NCI-H524 (cell line): ENCODE measurements at regions not wholly inside any gene's neighbourhood (a gene's known extent, or its start where the extent isn't known, plus 50 kb on each side); places are given as distances from the start of the nearest gene placed in this dataset.
"Not testable (repeated sequence)": the region's sequence is repeated elsewhere in the genome, so short reads cannot be mapped to it uniquely, and the experiment has no call there.

Experiments
- DNase-seq, 2 experiments: peaks; one replicate each; lab custom pipeline; 2025; lab: John Stamatoyannopoulos, UW

- DNase-seq: no peak
Measured at GRCh38 chr14:81955123-81955522, 421.5 kb upstream of the SEL1L start.

GRCh38 chr14:81960781-81961180, 427.1 kb upstream of the SEL1L start:
- no peak for DNase-seq

- DNase-seq: peak; percentile 87 to 98
Measured at GRCh38 chr14:81963846-81964245, 430.2 kb upstream of the SEL1L start.

GRCh38 chr14:81970307-81970706, 436.7 kb upstream of the SEL1L start:
- no peak for DNase-seq

GRCh38 chr14:81971911-81972310, 438.3 kb upstream of the SEL1L start:
- no peak for DNase-seq

GRCh38 chr14:81972601-81973000, 438.9 kb upstream of the SEL1L start:
- DNase-seq: no peak

GRCh38 chr14:81974543-81974942, 440.9 kb upstream of the SEL1L start:
- no peak for DNase-seq

GRCh38 chr14:81980601-81981306, 447.1 kb upstream of the SEL1L start:
- no peak for DNase-seq

GRCh38 chr14:81981307-81981675, 447.6 kb upstream of the SEL1L start:
- no peak for DNase-seq

GRCh38 chr14:81982046-81982445, 448.4 kb upstream of the SEL1L start:
- DNase-seq: no peak

GRCh38 chr14:81986005-81986404, 452.4 kb upstream of the SEL1L start:
- no peak for DNase-seq

- DNase-seq: no peak
Measured at GRCh38 chr14:81989211-81989610, 455.6 kb upstream of the SEL1L start.

GRCh38 chr14:81990312-81990761, 456.7 kb upstream of the SEL1L start:
- peak; percentile 15 to 77 for DNase-seq

- DNase-seq: peak in 1 of 2 experiments; percentile 22
Measured at GRCh38 chr14:81991998-81992397, 458.3 kb upstream of the SEL1L start.

GRCh38 chr14:81993432-81993831, 459.8 kb upstream of the SEL1L start:
- no peak for DNase-seq

- no peak for DNase-seq
Measured at GRCh38 chr14:82003426-82003825, 469.8 kb upstream of the SEL1L start.

GRCh38 chr14:82009076-82009475, 475.4 kb upstream of the SEL1L start:
- peak in 1 of 2 experiments; percentile 50 for DNase-seq

- no peak for DNase-seq
Measured at GRCh38 chr14:82009993-82010392, 476.3 kb upstream of the SEL1L start.

- DNase-seq: no peak
Measured at GRCh38 chr14:82011460-82011859, 477.8 kb upstream of the SEL1L start.

- no peak for DNase-seq
Measured at GRCh38 chr14:82029038-82029437, 495.4 kb upstream of the SEL1L start.

GRCh38 chr14:82035397-82035796, 501.7 kb upstream of the SEL1L start:
- no peak for DNase-seq

GRCh38 chr14:82038066-82038465, 504.4 kb upstream of the SEL1L start:
- DNase-seq: not testable (repeated sequence)

GRCh38 chr14:82045339-82045738, 511.7 kb upstream of the SEL1L start:
- DNase-seq: no peak

- DNase-seq: no peak
Measured at GRCh38 chr14:82046512-82047226, 513.0 kb upstream of the SEL1L start.
